ENCODE measurements at regions not wholly inside any gene's neighbourhood (a gene's known extent, or its start where the extent isn't known, plus 50 kb on each side); places are given as distances from the start of the nearest gene placed in this dataset.
"Not testable (repeated sequence)": the region's sequence is repeated elsewhere in the genome, so short reads cannot be mapped to it uniquely, and the experiment has no call there.

- not testable (repeated sequence) for H3K4me1 ChIP-seq (ENCODE audit: control insufficient read depth in 1 of 2, insufficient read depth in 2 of 2, low read length in 2 of 2); H3K27me3 ChIP-seq (ENCODE audit: control insufficient read depth in 1 of 2, insufficient read depth in 2 of 2, low read length in 2 of 2); H3K36me3 ChIP-seq (ENCODE audit: control insufficient read depth in 1 of 2, insufficient read depth in 2 of 2, low read length in 2 of 2); H3K9ac ChIP-seq (ENCODE audit: low read depth in 1 of 2, low read length in 2 of 2); H3K9me3 ChIP-seq (ENCODE audit: control insufficient read depth in 1 of 2, low read length in 2 of 2); H3K27ac ChIP-seq (ENCODE audit: low read depth, low read length); H3K4me3 ChIP-seq (ENCODE audit: low read depth in 1 of 2, low read length in 2 of 2)
Measured at GRCh38 chr18:14190776-14191442, 58.7 kb upstream of the ZNF519 start.

GRCh38 chr18:14189858-14190257, 57.6 kb upstream of the ZNF519 start:
- no peak overlapping the region for H3K9ac ChIP-seq (ENCODE audit: low read depth in 1 of 2, low read length in 2 of 2)
- no peaks in the 10 kb centered on the region for H3K9me3 ChIP-seq (ENCODE audit: control insufficient read depth in 1 of 2, low read length in 2 of 2)
- no peak overlapping the region for H3K4me3 ChIP-seq (ENCODE audit: low read depth in 1 of 2, low read length in 2 of 2)
- H3K27ac ChIP-seq (ENCODE audit: low read depth, low read length), result no peak overlapping the region
- no peaks in the 10 kb centered on the region for H3K27me3 ChIP-seq (ENCODE audit: control insufficient read depth in 1 of 2, insufficient read depth in 2 of 2, low read length in 2 of 2)
- H3K4me1 ChIP-seq (ENCODE audit: control insufficient read depth in 1 of 2, insufficient read depth in 2 of 2, low read length in 2 of 2), result no peaks in the 10 kb centered on the region
- H3K36me3 ChIP-seq (ENCODE audit: control insufficient read depth in 1 of 2, insufficient read depth in 2 of 2, low read length in 2 of 2), result no peaks in the 10 kb centered on the region

GRCh38 chr18:14188751-14189406, 56.6 kb upstream of the ZNF519 start:
- not testable (repeated sequence) for H3K4me1 ChIP-seq (ENCODE audit: control insufficient read depth in 1 of 2, insufficient read depth in 2 of 2, low read length in 2 of 2); H3K9ac ChIP-seq (ENCODE audit: low read depth in 1 of 2, low read length in 2 of 2); H3K9me3 ChIP-seq (ENCODE audit: control insufficient read depth in 1 of 2, low read length in 2 of 2); H3K27ac ChIP-seq (ENCODE audit: low read depth, low read length); H3K4me3 ChIP-seq (ENCODE audit: low read depth in 1 of 2, low read length in 2 of 2); H3K27me3 ChIP-seq (ENCODE audit: control insufficient read depth in 1 of 2, insufficient read depth in 2 of 2, low read length in 2 of 2); H3K36me3 ChIP-seq (ENCODE audit: control insufficient read depth in 1 of 2, insufficient read depth in 2 of 2, low read length in 2 of 2)

Measured in duodenal mucosa (tissue), 2 donors.